HEK293 (cell line): ENCODE measurements at regions not wholly inside any gene's neighbourhood (a gene's known extent, or its start where the extent isn't known, plus 50 kb on each side); places are given as distances from the start of the nearest gene placed in this dataset.

ENCODE experiments used
- FEZF1 ChIP-seq: fragments of 450-650 bp; formaldehyde crosslinking; IDR thresholded peaks from 2 replicates; pipeline ENCODE4 v1.5.1; 2016; ENCODE audit warnings: missing biosample characterization, missing genetic modification characterization
- GFI1B ChIP-seq: fragments of 450-650 bp; formaldehyde crosslinking; IDR thresholded peaks from 2 replicates; pipeline ENCODE4 v1.5.1; 2016; ENCODE audit warnings: missing biosample characterization, missing genetic modification characterization
- KLF8 ChIP-seq: fragments of 450-650 bp; formaldehyde crosslinking; IDR thresholded peaks from 2 replicates; pipeline ENCODE4 v1.5.1; 2016; ENCODE audit warnings: missing biosample characterization, missing genetic modification characterization
- ZBTB1 ChIP-seq: fragments of 450-650 bp; formaldehyde crosslinking; IDR thresholded peaks from 2 replicates; pipeline ENCODE4 v1.5.1; 2016; ENCODE audit warnings: missing biosample characterization, missing genetic modification characterization
- ZFP3 ChIP-seq: fragments of 450-650 bp; formaldehyde crosslinking; IDR thresholded peaks from 2 replicates; pipeline ENCODE4 v1.5.1; 2016; ENCODE audit warnings: low read depth, missing biosample characterization, missing genetic modification characterization
- ZIC2 ChIP-seq: fragments of 450-650 bp; formaldehyde crosslinking; IDR thresholded peaks from 2 replicates; pipeline ENCODE4 v1.5.1; 2016; ENCODE audit warnings: missing biosample characterization, missing genetic modification characterization
- ZNF138 ChIP-seq: fragments of 450-650 bp; formaldehyde crosslinking; IDR thresholded peaks from 2 replicates; pipeline ENCODE4 v1.5.1; 2016; ENCODE audit warnings: missing biosample characterization, missing genetic modification characterization, borderline replicate concordance
- ZNF157 ChIP-seq: fragments of 450-650 bp; formaldehyde crosslinking; IDR thresholded peaks from 2 replicates; pipeline ENCODE4 v1.5.1; 2016; ENCODE audit warnings: missing biosample characterization, missing genetic modification characterization
- ZNF221 ChIP-seq: fragments of 450-650 bp; formaldehyde crosslinking; IDR thresholded peaks from 2 replicates; pipeline ENCODE4 v1.5.1; 2017; ENCODE audit warnings: missing biosample characterization, missing genetic modification characterization, borderline replicate concordance
- ZNF223 ChIP-seq: fragments of 450-650 bp; formaldehyde crosslinking; IDR thresholded peaks from 2 replicates; pipeline ENCODE4 v1.5.1; 2016; ENCODE audit warnings: missing biosample characterization, missing genetic modification characterization
- ZNF335 ChIP-seq: fragments of 450-650 bp; formaldehyde crosslinking; conservative IDR thresholded peaks from 2 replicates; pipeline ENCODE4 v1.5.1; 2016; ENCODE audit warnings: missing biosample characterization, missing genetic modification characterization
- ZNF416 ChIP-seq: fragments of 450-650 bp; formaldehyde crosslinking; IDR thresholded peaks from 2 replicates; pipeline ENCODE4 v1.5.1; 2016; ENCODE audit warnings: missing biosample characterization, missing genetic modification characterization
- ZNF529 ChIP-seq: fragments of 450-650 bp; formaldehyde crosslinking; IDR thresholded peaks from 2 replicates; pipeline ENCODE4 v1.5.1; 2017; ENCODE audit warnings: missing genetic modification characterization, missing biosample characterization; ENCODE audit not compliant: insufficient replicate concordance
- ZNF548 ChIP-seq: fragments of 450-650 bp; formaldehyde crosslinking; IDR thresholded peaks from 2 replicates; pipeline ENCODE4 v1.5.1; 2016; ENCODE audit warnings: missing biosample characterization, missing genetic modification characterization
- ZNF549 ChIP-seq: fragments of 450-650 bp; IDR thresholded peaks from 2 replicates; pipeline ENCODE4 v1.5.1; 2018; ENCODE audit warnings: missing biosample characterization, missing genetic modification characterization, mild to moderate bottlenecking, inconsistent platforms, moderate library complexity
- ZNF558 ChIP-seq: fragments of 450-650 bp; formaldehyde crosslinking; IDR thresholded peaks from 2 replicates; pipeline ENCODE4 v1.5.1; 2016; ENCODE audit warnings: missing biosample characterization, missing genetic modification characterization
- ZNF707 ChIP-seq: fragments of 450-650 bp; formaldehyde crosslinking; IDR thresholded peaks from 2 replicates; pipeline ENCODE4 v1.5.1; 2016; ENCODE audit warnings: missing biosample characterization, missing genetic modification characterization
- ZNF776 ChIP-seq: fragments of 450-650 bp; formaldehyde crosslinking; IDR thresholded peaks from 2 replicates; pipeline ENCODE4 v1.5.0; 2017; ENCODE audit warnings: missing biosample characterization, missing genetic modification characterization, borderline replicate concordance
- ZNF792 ChIP-seq: fragments of 450-650 bp; formaldehyde crosslinking; IDR thresholded peaks from 2 replicates; pipeline ENCODE4 v1.5.1; 2016; ENCODE audit warnings: missing biosample characterization, missing genetic modification characterization
- ZSCAN16 ChIP-seq: fragments of 450-650 bp; formaldehyde crosslinking; IDR thresholded peaks from 2 replicates; pipeline ENCODE4 v1.5.1; 2016; ENCODE audit warnings: missing biosample characterization, missing genetic modification characterization
- TF ChIP-seq, protein P1 (sequence below): fragments of 450-650 bp; formaldehyde crosslinking; IDR thresholded peaks from 2 replicates; pipeline ENCODE4 v1.5.1; 2016; ENCODE audit warnings: missing biosample characterization, missing genetic modification characterization
- TF ChIP-seq, protein P2 (sequence below): fragments of 450-650 bp; formaldehyde crosslinking; IDR thresholded peaks from 2 replicates; pipeline ENCODE4 v1.5.1; 2017; ENCODE audit warnings: missing biosample characterization, mild to moderate bottlenecking, missing genetic modification characterization, moderate library complexity
- TF ChIP-seq, protein P3 (sequence below): fragments of 450-650 bp; formaldehyde crosslinking; IDR thresholded peaks from 2 replicates; pipeline ENCODE4 v1.5.1; 2017; ENCODE audit warnings: missing biosample characterization, missing genetic modification characterization
- TF ChIP-seq, protein P4 (sequence below): IDR thresholded peaks from 2 replicates; pipeline ENCODE4 v1.6.1; 2011; ENCODE audit warnings: mild to moderate bottlenecking, low read depth, low read length, borderline replicate concordance
- TF ChIP-seq, protein P5 (sequence below): fragments of 450-650 bp; formaldehyde crosslinking; IDR thresholded peaks from 2 replicates; pipeline ENCODE4 v1.5.1; 2016; ENCODE audit warnings: missing biosample characterization, missing genetic modification characterization
- TF ChIP-seq, protein P6 (sequence below): fragments of 450-650 bp; formaldehyde crosslinking; IDR thresholded peaks from 2 replicates; pipeline ENCODE4 v1.5.1; 2016; ENCODE audit warnings: missing biosample characterization, missing genetic modification characterization

DNA sequence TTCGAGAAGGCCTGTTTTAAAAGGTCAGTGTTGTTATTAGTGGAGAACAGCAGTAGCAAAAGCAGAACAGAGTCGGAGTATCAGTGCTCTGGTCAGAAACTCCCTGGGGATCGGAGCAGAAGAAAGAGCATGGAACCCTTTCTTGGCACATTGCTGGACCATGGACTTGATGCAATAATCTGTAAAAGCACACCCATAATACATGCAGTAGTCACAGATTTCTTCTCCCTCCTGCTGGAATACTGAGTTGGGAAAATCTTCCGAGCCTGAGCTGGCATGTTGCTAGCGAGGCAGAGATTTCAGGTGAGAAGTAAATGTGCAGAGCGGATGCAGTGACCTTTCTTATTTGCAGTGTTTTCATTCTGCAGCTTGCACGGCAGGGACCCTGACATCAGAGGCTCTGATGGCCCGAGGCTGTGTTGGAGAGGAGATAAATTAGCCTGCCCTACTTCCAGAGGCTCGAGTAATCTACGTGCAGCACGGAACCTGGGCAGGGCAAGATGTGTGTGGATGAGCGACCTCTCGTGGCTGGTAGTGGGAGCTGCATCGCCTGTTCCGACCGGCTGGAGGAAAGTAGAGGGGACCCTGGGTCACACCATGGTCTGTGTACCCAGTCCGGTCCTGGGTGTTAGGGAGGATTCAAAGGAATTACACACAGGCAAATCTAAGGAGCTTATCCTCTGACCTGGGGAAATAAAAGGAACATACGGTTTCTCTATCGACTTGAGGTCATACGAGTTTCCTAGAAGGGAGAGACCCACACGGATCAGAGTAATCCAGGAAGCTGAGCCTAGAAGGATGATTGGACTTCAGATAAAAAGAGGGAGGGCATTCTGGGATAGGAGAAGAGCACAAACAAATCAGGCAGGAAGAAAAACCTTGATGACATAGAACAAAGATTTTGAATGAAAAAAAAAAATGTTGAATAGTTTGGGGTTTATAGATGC is 137.0 kb upstream of the STMND1 start (continued):
- TF ChIP-seq, protein P1, sequence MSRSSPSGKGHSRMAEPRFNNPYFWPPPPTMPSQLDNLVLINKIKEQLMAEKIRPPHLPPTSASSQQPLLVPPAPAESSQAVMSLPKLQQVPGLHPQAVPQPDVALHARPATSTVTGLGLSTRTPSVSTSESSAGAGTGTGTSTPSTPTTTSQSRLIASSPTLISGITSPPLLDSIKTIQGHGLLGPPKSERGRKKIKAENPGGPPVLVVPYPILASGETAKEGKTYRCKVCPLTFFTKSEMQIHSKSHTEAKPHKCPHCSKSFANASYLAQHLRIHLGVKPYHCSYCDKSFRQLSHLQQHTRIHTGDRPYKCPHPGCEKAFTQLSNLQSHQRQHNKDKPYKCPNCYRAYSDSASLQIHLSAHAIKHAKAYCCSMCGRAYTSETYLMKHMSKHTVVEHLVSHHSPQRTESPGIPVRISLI (tag by site-specific recombination), result no peak
- TF ChIP-seq FEZF1 (tag by site-specific recombination) (peak; percentile 75), ZNF707 (no peak), ZNF416 (tag by site-specific recombination) (no peak), ZFP3 (tag by site-specific recombination) (no peak), ZNF548 (tag by site-specific recombination) (no peak), ZNF335 (peak; percentile 14; the same call in 1 of the 2 replicates), ZNF138 (tag by site-specific recombination) (no peak), ZNF529 (tag by site-specific recombination) (no peak), ZIC2 (tag by site-specific recombination) (peak; percentile 61), ZNF223 (tag by site-specific recombination) (no peak), ZBTB1 (tag by site-specific recombination) (no peak), ZNF549 (tag by site-specific recombination) (no peak), GFI1B (peak; percentile 94), ZNF792 (tag by site-specific recombination) (no peak), ZNF558 (tag by site-specific recombination) (peak; percentile 57; the same call in 1 of the 2 replicates), ZNF221 (tag by site-specific recombination) (no peak), ZNF157 (no peak), ZNF776 (tag by site-specific recombination) (no peak), ZSCAN16 (peak; percentile 86), KLF8 (tag by site-specific recombination) (no peak)
- TF ChIP-seq, protein P2, sequence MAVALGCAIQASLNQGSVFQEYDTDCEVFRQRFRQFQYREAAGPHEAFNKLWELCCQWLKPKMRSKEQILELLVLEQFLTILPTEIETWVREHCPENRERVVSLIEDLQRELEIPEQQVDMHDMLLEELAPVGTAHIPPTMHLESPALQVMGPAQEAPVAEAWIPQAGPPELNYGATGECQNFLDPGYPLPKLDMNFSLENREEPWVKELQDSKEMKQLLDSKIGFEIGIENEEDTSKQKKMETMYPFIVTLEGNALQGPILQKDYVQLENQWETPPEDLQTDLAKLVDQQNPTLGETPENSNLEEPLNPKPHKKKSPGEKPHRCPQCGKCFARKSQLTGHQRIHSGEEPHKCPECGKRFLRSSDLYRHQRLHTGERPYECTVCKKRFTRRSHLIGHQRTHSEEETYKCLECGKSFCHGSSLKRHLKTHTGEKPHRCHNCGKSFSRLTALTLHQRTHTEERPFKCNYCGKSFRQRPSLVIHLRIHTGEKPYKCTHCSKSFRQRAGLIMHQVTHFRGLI (tag by site-specific recombination), result 0 out of 2 replicates have a peak, but pooled peaks have one; percentile 11
- TF ChIP-seq, protein P3, sequence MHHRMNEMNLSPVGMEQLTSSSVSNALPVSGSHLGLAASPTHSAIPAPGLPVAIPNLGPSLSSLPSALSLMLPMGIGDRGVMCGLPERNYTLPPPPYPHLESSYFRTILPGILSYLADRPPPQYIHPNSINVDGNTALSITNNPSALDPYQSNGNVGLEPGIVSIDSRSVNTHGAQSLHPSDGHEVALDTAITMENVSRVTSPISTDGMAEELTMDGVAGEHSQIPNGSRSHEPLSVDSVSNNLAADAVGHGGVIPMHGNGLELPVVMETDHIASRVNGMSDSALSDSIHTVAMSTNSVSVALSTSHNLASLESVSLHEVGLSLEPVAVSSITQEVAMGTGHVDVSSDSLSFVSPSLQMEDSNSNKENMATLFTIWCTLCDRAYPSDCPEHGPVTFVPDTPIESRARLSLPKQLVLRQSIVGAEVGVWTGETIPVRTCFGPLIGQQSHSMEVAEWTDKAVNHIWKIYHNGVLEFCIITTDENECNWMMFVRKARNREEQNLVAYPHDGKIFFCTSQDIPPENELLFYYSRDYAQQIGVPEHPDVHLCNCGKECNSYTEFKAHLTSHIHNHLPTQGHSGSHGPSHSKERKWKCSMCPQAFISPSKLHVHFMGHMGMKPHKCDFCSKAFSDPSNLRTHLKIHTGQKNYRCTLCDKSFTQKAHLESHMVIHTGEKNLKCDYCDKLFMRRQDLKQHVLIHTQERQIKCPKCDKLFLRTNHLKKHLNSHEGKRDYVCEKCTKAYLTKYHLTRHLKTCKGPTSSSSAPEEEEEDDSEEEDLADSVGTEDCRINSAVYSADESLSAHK (tag by site-specific recombination), result peak; percentile 68
- TF ChIP-seq, protein P4, sequence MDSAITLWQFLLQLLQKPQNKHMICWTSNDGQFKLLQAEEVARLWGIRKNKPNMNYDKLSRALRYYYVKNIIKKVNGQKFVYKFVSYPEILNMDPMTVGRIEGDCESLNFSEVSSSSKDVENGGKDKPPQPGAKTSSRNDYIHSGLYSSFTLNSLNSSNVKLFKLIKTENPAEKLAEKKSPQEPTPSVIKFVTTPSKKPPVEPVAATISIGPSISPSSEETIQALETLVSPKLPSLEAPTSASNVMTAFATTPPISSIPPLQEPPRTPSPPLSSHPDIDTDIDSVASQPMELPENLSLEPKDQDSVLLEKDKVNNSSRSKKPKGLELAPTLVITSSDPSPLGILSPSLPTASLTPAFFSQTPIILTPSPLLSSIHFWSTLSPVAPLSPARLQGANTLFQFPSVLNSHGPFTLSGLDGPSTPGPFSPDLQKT, result no peak
- TF ChIP-seq, protein P5, sequence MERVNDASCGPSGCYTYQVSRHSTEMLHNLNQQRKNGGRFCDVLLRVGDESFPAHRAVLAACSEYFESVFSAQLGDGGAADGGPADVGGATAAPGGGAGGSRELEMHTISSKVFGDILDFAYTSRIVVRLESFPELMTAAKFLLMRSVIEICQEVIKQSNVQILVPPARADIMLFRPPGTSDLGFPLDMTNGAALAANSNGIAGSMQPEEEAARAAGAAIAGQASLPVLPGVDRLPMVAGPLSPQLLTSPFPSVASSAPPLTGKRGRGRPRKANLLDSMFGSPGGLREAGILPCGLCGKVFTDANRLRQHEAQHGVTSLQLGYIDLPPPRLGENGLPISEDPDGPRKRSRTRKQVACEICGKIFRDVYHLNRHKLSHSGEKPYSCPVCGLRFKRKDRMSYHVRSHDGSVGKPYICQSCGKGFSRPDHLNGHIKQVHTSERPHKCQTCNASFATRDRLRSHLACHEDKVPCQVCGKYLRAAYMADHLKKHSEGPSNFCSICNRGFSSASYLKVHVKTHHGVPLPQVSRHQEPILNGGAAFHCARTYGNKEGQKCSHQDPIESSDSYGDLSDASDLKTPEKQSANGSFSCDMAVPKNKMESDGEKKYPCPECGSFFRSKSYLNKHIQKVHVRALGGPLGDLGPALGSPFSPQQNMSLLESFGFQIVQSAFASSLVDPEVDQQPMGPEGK (tag by site-specific recombination), result 0 out of 2 replicates have a peak, but pooled peaks have one; percentile 29
- TF ChIP-seq, protein P6, sequence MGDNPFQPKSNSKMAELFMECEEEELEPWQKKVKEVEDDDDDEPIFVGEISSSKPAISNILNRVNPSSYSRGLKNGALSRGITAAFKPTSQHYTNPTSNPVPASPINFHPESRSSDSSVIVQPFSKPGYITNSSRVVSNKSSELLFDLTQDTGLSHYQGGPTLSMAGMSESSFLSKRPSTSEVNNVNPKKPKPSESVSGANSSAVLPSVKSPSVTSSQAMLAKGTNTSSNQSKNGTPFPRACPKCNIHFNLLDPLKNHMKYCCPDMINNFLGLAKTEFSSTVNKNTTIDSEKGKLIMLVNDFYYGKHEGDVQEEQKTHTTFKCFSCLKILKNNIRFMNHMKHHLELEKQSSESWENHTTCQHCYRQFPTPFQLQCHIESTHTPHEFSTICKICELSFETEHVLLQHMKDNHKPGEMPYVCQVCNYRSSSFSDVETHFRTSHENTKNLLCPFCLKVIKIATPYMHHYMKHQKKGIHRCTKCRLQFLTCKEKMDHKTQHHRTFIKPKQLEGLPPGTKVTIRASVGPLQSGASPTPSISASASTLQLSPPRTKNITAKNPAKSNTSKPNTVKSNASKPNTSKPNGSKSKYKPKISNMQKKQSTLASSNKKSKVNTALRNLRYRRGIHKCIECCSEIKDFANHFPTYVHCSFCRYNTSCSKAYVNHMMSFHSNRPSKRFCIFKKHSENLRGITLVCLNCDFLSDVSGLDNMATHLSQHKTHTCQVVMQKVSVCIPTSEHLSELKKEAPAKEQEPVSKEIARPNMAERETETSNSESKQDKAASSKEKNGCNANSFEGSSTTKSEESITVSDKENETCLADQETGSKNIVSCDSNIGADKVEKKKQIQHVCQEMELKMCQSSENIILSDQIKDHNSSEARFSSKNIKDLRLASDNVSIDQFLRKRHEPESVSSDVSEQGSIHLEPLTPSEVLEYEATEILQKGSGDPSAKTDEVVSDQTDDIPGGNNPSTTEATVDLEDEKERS (tag by site-specific recombination), result no peak
